Hepatic stellate cell (primary cell): ENCODE measurements at regions not wholly inside any gene's neighbourhood (a gene's known extent, or its start where the extent isn't known, plus 50 kb on each side); places are given as distances from the start of the nearest gene placed in this dataset.

ENCODE experiments used
- DNase-seq: peaks from one replicate; pipeline ENCODE4 v3.0.0; 2011; ENCODE audit warnings: low spot score

DNA sequence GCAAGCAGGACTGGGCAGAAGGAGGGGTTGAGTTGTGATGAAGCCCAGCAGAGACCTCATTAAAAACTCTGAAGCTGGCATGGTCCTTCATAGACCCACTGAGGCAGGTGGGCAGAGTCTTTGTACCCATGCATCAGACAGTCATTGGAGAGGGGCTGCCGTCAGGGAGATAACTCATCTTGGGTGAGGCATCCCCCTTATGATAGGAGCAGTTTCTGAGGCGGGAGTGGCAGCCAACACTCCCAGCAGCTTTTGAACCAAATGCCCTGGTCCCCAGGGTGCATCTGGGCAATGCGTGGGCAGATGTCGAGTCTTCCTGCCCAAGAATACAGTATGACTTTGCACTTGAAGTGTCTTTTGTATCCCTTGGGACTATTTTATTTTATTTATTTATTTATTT is 68.1 kb downstream of the HTR5A start:
- DNase-seq = no peak

DNA sequence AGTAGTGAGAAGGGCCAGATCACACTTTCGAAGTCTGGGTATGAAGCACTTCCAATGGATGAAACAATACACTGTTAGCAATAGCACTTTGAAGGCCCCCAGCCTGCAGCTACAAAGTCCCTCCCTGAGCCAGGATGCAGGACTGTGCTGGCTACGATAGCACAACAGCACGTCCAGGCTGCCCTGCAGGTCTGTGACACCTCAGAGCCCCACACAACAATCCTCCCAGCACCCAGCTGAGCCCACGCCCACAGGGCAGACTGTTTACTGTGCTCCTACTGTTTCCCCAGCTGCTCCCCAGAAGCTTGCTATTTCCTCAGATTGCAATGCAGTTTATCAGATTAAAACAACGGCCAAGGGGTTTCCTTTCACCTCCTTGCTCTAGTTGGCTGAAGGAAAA is 71.4 kb downstream of the HTR5A start:
- no peak for DNase-seq

DNA sequence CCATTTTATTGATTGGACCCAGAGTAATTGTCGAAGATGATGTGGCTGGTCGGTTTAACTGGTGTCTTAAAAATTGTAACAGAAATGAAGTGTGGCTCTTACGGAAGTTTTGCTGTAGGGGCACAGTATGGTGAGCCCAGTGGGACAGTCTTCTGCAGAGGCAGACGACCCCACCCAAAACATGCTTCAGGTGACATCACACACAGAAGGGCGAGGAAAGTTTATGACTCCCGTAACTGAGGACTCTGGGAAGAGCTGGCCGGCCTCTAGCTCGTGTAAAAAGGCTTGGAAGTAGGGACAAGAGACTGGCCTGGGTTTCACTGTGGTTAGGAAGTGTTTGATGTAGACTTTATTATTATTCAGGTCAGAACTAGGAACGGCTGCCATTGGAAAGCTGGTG is 73.3 kb downstream of the HTR5A start:
- no peak for DNase-seq

DNA sequence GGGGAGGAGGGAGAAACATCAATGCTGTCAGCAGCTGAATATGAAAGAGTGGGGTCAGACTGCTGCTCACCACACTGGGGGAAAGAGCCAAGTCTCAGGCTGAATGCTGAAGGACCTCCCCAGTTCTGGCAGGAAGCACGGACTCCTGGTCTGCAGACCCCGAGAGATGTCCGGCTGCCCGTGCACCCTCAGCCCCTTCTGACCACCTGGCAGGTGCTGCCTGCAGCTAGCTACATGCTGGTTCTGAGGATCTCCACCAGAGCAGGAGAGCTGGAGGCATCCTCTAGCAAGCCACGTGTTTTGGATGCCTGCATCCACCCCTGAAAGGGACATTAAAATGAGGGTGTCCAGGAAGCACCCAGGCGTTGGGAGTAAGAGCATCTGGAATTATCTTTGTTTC is 74.2 kb downstream of the HTR5A start:
- no peak for DNase-seq

DNA sequence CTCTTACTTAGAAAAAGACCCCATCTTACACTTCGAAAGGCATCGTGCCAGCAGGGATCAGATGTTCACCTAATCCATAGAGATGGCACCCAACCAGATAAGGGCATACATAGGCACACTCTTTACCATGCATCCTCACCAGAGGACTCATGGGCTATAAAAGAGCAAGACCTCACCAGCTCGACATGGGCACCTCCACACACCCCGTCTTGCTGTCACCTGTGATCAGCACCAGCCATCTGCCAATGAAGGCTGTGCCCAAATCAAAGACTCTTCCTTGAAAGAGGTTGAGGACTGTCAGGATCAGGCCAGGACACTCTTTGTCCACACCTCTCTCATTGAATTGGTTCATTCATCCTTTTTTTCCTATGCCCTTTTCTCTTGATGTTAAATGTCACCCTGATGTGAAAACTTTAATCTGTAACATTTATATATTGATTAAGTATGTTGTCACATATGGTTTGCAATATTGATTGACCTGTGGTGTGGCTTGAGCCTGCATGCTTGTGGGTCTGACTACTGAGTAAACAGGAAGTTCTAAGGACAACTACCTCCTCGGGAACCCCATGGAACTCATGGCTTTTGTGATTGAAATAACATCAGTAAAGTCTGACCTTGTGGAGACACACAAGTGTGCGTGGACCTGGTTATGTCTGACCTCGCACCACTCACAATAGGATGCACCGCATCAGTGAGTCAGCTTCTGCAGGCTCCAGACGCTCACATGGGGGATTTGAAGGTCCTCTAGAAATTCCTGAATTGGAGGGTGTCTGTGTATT is 75.5 kb downstream of the HTR5A start:
- DNase-seq = no peak

DNA sequence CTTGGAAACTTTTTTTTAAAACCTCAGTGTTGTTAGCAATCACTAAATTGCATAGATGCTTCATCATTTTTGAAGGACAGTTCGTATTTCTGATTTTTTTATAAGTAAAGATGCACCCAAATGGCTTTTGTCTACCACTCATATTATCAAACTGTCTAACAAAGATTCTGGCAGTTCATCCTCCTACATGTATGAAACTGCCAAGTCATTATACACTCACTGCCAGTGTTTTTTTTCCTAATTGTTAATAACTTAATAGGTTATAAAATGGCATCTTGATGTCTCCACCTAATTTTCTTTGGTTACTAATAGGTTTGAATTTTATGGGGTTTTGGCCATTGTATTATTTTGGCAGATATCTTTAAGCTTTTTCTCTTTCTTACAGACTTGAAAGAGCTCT is 77.0 kb downstream of the HTR5A start:
- no peak for DNase-seq

DNA sequence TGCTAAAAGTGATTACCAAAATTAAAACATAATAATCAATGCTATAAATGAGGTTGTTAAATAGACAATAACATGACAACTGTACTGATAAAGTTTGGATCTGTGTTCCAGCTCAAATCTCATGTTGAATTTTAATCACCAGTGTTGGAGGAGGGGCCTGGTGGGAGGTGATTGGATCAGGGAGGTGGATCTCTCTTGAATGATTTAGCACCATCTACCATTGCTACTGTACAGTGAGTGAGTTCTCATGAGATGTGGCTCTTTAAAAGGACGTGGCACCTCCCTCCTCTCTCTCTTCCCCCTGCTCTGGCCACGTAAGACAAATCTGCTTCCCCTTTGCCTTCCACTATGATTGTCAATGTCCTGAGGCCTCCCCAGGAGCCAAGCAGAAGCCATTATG is 77.5 kb downstream of the HTR5A start:
- no peak for DNase-seq

DNA sequence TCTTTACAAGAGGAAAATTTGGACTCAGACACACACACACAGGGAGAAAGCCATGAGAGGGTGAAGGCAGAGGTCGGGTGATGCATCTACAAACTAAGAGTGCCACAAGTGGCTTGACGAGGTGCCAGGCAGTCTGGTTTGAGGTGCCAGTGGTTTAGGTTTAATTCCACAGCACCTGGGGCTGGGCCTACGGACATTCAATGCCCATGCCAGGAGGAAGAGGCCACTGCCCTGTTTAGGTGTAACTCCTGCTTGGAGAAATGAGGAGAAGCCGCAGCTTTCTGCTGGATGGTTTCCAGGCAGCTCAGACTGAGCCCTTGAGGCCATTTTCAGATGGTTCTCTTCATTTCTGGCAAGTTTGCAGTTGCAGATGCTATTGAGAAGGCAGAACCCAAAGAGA is 83.6 kb downstream of the HTR5A start:
- DNase-seq = no peak

DNA sequence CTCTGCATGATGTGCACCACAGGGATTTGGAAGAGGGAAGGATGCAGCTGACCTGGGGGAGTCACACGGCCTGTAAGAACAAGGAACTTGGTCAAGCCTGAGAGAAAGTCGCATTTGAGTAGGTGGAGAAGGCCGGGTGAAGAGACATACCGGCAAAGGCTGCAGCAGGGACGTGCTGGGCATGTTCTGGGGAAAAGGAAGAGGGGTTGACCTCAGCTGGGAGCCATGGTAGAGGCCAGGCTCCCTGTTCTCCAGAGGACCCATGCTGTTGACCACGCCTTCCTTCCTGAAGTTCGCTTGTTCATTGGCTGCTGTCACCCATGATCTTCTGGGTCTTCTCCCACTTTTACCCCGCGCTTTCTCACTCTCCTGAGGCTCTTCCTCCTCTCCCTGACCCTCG is 84.5 kb downstream of the HTR5A start:
- no peak for DNase-seq

DNA sequence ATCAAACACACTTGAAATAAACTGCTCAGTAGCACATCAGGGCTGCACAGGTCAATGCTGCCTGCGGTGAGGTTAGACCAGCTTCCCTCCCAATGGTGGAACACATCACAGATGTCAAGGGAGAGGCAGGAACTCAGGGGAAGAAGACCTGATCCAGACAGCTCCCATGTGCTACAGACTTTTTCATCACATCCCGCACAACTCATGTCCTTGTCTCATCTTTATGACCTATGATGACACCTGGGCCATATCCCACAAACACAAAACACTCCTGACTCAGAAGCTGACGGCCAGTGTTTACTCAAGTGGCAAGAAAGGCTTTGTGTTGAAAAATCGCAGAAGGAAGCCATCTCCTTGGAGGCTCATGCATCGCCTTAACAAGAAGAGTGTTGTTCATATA is 91.6 kb downstream of the HTR5A start:
- no peak for DNase-seq

DNA sequence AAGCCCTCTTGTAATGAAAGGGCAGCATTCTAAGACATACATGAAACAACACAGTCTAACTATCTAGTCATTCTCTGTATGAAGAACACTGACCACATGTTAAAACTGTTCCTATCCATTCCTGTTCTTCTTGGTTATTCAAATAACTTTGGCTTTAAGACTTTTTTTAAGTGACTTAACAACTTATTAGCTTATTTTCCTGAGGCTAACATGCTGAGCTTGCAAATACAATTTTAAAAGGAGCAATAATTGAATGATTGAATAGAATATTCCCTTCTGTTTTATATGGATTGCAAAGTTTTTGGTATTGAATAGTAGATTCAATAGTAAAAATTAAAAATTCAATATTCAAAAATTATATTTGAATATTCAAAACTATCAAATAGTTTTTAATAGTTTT is 92.3 kb downstream of the HTR5A start:
- no peak for DNase-seq

DNA sequence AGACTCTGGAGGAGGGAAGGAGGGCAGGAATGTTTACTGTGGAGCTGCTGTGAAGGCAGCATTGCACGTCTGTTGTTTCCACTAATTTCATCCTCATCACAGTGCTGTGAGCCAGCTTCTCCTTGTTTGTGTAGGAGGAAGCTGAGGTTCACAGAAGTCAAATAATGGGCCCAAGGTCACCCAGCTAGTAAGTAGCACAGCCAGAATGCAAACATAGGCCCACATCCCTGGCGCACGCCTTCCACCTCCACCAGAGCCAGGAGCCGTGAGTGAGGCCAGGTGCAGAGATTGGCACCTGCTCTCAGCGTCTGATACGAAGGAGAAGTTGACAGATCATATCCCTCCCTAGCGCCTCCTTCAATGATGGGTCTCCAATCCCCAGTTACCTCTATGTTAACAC is 93.6 kb downstream of the HTR5A start:
- no peak for DNase-seq

DNA sequence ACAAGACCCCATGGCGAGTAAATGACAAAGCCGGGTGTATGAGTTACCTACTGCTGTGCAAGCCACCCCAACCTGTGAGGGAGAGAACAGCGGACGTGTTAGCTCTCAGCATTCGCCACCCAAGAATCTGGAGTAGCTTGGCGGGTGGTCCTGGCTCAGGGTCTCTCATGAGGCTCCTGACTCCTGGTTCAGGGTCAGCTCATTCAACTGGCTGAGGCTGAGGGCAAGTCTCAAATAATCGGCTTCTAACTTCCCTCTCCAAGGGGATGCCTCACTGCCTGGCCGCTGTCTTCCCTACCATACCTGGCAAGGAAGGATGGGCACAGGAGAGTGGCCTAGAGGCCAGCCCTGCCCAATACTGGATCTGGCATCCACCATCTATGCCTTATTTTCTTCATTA is 94.2 kb downstream of the HTR5A start:
- DNase-seq = no peak

DNA sequence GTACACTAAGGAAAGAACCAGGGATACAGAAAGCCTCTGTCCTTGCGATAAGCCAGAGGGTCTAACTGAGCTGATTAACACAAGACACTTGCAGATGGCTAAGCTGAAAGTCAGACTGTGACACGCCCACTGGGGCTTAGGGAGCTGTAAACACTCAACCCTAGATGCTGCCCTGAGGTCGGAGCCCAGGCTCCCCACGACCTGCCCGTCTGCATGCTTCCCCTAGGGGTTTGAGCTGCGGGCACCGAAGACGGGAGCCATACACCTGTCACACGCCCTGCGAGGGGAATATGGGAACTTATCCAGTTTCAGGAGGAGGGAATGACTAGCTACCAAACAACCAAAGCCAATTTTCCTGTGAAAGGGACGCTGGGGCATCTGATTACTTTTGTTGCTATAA is 96.0 kb downstream of the HTR5A start:
- no peak for DNase-seq

DNA sequence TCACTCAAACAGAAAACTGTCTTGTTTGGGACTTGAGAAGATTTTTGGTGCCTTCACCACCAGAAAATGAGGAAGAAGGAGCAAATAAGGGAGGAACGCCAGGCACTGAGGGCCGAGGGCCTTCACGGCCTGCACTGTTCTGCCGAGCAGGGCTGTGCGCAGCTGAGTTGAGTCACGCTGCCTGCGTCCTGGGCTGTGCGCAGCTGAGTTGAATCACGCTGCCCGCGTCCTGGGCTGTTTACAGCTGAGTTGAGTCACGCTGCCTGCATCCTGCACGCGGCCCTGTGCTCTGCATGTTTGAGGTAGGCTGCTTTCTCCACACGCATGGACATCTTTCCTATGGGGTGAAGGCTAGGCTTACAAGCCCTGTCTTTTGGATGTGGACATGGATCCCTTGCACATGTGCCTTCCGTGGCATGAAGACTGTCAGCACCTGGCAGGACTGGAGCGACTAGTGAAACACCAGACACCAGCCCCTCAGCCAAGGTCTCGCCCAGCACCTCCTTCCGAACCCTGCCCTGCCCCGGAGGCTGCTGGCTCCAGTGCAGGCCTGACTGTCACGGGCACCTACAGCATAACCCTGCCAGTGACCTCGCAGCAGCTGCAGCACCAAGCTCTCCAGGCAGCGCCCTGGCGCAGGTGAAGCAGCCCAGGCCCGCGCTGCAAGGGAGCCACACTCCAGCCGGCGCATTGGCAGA is 96.7 kb downstream of the HTR5A start:
- DNase-seq = peak; percentile 80

DNA sequence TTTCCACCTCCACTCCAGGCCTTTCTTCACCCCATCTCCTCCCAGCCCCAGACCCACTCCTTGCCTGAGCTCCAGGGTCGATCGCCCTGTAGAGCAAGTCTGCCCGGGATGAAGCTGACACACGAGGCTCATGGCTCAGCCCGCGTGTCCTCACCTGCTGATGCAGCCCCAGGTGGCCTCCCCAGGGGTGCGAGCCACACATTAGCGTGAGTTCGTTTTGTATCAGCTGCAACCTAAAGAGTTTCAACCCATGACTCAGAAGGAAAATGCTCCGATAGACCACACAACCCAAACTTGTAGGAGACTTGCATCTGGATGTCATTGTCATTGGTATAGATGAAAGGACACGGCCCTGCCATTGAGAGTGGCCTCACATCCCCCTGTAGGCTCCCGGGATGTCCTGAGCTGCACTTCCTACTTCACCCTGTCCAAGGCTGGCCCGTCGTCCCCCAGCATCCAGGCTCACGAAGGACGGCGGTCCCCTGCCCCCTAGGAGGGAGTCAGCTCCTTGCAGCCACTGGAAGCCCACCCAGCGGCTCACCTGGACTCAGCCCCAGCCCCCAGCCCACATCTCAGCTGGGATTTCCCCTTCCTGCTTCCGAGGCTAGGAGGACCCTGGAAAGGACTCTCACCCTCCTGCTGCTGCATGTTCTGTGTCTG is 97.7 kb downstream of the HTR5A start:
- DNase-seq = no peak

DNA sequence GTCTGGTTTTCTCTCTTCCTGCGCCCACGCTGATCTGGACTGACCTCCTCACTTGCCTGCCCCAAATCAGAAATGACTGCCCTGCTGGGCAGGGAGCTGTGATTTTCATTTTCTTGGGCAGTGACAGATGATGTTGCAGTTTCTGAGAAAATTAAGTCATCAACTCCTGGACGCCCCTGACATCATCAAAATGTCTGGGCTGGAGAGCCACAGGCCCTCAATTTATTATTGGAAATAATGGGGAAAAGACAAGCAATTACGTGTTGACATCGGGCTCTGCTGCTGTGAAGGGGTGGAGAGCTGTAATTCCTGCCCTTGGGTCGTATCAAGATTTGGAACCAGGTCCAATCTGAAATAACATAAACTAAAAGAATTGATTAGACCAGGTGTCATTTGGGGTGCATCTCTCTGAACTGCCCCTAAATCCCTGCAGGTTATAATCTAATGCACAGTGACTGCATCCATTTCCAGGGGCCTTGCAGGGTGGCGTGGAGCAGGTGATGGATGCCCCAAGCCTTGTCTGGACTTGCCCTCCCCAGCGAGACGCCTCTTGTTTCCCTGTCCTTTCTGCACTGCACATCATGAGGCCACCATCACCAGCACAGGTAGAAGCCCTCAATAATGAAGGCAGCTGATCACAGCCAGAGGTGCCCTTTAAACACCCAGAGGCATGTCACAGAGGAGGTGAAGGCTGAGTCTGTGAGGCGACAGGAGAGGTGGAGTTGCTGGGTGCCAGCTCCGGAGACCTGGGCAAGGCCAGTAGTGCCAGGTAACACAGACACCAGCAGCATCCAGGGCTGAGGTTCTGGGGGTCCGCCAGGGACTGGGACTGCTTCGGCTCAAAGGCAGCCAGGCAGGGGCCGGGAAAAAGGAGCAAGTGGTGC is 98.7 kb downstream of the HTR5A start:
- no peak for DNase-seq

DNA sequence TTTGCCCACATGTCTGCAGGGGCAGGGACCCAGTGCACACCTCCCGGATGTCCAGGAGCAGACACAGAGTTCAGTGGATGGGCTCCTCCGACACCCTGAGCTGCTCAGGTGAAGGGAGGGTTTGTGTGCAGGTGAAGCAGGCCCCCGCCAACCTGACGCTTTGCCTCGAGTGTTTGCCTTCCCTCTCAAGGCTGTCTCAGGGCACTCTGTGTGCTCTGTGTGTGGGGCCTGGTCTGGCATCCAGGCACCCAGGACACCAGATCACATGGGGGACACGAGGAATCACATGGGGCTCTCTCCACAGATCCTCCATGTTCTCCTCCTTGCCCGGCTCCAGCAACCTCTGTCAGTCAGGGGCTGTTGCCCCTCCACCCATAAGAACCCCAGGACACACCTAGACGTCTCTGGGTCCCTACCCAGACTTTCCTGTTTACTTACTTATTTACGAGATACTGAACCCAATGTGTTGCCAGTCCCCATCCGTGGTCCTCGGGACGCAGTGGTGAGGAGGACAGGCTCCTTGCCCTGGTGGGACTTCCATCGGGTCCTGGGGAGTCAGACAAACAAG is 99.5 kb downstream of the HTR5A start:
- DNase-seq = no peak

DNA sequence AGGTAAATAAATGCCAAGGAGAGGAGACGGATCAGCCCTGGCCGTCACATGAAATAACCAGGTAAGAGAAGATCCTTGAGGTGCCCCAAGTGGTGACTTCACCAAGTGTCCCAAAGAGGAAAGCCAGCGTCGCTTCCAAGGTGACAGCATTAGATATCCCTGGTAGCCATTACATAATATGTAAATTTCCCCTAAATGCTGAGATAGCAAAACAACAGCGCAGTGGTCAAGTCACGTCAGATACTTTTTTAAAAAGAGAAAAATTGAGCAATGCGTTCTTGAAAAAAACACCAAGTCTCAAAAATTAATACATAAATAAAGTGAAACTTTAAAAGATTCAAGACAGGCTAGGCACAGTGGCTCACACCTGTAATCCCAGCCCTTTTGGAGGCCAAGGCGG is 100.2 kb downstream of the HTR5A start:
- no peak for DNase-seq

DNA sequence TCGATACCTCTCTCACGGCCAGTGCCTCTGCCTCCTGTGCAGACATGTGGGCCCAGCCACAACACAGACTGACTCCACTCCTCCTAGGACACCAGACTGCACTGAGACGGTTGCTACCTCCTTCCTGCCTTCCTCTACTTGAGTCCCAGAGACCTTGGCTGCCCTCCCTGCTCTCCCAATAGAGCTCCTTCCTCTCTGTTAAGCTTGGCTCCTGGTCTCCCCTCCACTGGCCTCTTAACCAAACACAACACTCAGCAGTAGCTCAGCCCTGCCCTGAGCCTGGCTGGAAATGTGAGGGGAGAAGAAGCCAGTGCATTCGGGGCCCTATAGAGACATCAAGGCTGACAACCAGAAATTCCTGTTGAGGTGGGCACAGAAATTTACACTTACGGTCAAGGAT is 102.0 kb downstream of the HTR5A start:
- no peak for DNase-seq

DNA sequence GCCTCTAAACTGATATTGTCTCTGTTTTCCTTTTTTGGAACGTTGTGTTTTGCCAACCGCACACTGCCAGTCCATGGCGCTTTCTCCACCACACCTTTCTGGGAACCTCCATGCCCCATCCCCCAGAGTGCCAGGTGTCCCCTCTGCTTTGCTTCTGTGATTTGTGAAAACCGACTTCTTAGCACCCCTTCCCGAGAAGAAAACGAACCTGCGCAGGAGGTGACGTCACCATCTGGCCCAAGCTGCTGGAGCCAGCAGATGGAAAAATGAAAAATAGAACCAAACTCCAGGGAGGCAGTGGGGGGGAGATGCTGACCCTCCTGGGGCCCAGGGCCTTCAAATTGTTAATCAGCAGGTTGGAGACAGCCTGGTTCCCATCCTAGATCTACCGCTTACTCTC is 103.8 kb downstream of the HTR5A start:
- DNase-seq = no peak

DNA sequence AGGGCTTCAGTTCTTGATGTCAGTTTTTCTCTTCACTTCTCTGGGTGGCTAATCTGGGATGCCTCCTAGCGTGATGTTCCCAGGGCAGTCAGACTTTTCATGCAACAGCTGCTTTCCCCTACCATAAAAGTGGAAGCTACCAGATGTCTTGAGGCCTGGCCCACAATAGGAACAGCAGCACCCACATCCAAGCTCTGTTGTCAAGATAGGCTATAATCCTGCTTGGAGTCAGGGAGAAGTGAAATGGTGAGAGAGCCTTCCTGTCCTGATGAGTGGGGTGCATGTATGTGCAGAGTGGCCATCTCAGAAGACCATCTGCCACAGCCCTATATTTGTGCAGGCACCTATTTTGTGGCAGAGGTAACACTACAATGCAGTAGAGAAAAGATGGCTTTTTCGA is 108.0 kb downstream of the HTR5A start:
- DNase-seq = no peak
